ENCODE measurements at regions not wholly inside any gene's neighbourhood (a gene's known extent, or its start where the extent isn't known, plus 50 kb on each side); places are given as distances from the start of the nearest gene placed in this dataset.

DNA sequence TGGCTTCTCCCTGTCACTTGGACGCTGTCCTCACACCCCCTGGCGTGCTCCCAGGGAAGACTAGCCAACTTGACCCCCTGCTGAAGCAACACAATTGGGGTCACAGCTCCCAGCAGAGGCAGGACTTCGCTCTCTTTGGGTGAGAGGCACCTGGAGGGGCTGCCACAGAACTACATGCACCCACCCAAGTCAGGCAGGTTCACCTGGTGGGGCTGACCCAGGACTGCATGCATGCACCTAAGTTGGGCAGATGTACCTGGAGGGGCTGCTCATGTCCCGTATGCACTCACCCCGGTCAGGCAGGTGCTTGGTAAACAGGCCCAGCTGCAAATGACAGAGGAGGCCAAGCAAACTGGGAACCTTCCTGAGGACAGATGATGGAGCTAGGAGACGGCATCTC is 154.3 kb upstream of the RPS6KA2 start:
- TF ChIP-seq, protein P1, sequence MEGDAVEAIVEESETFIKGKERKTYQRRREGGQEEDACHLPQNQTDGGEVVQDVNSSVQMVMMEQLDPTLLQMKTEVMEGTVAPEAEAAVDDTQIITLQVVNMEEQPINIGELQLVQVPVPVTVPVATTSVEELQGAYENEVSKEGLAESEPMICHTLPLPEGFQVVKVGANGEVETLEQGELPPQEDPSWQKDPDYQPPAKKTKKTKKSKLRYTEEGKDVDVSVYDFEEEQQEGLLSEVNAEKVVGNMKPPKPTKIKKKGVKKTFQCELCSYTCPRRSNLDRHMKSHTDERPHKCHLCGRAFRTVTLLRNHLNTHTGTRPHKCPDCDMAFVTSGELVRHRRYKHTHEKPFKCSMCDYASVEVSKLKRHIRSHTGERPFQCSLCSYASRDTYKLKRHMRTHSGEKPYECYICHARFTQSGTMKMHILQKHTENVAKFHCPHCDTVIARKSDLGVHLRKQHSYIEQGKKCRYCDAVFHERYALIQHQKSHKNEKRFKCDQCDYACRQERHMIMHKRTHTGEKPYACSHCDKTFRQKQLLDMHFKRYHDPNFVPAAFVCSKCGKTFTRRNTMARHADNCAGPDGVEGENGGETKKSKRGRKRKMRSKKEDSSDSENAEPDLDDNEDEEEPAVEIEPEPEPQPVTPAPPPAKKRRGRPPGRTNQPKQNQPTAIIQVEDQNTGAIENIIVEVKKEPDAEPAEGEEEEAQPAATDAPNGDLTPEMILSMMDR (IDR thresholded peaks at IDR 0.05): no peak
- TF ChIP-seq POLR2A (IDR thresholded peaks at IDR 0.05): no peak
- no peak for TF ChIP-seq EP300 (IDR thresholded peaks at IDR 0.05)
